Mesothelial cell of epicardium (in vitro differentiated cells): ENCODE measurements at regions not wholly inside any gene's neighbourhood (a gene's known extent, or its start where the extent isn't known, plus 50 kb on each side); places are given as distances from the start of the nearest gene placed in this dataset.

Source experiments
- DNase-seq, 2 experiments: peaks; one replicate each; pipeline ENCODE4 v3.0.0; 2021; ENCODE audit warnings: low spot score in 2 of 2; ENCODE audit not compliant: unreplicated experiment in 2 of 2
- H3K27ac Mint-ChIP-seq: 2 replicates; pipeline ENCODE4 v1.8.0; 2021; ENCODE audit warnings: mixed read lengths
- H3K27me3 Mint-ChIP-seq: 2 replicates; pipeline ENCODE4 v1.8.0; 2021; ENCODE audit warnings: low read depth, mixed read lengths
- H3K36me3 Mint-ChIP-seq: 2 replicates; pipeline ENCODE4 v1.8.0; 2021; ENCODE audit warnings: mixed read lengths
- H3K4me1 Mint-ChIP-seq: 2 replicates; pipeline ENCODE4 v1.8.0; 2021; ENCODE audit warnings: mixed read lengths
- H3K4me3 Mint-ChIP-seq: 2 replicates; pipeline ENCODE4 v1.8.0; 2021; ENCODE audit warnings: mild to moderate bottlenecking, moderate library complexity, mixed read lengths
- H3K9me3 Mint-ChIP-seq: 2 replicates; pipeline ENCODE4 v1.8.0; 2021; ENCODE audit warnings: mixed read lengths
- CTCF ChIP-seq: fragments of 200-600 bp; sonication (generic); IDR thresholded peaks from one replicate; pipeline ENCODE4 v1.5.0; 2021; ENCODE audit warnings: antibody characterized with exemption; ENCODE audit not compliant: unreplicated experiment

GRCh38 chr21:15319727-15320126 lies 254.9 kb upstream of the NRIP1 start:
- H3K4me3 Mint-ChIP-seq, result no peak overlapping the region
- H3K9me3 Mint-ChIP-seq, result peaks cover 15% of the 10 kb centered on the region
- no peaks in the 10 kb centered on the region for H3K27me3 Mint-ChIP-seq
- no peak for TF ChIP-seq CTCF
- H3K27ac Mint-ChIP-seq, result no peak overlapping the region
- DNase-seq, result no peak
- peaks cover 2% of the 10 kb centered on the region for H3K36me3 Mint-ChIP-seq
- H3K4me1 Mint-ChIP-seq, result peaks cover 8% of the 10 kb centered on the region

GRCh38 chr21:15324542-15324941 lies 259.7 kb upstream of the NRIP1 start:
- peaks cover 10% of the 10 kb centered on the region for H3K9me3 Mint-ChIP-seq
- no peaks in the 10 kb centered on the region for H3K4me1 Mint-ChIP-seq
- no peaks in the 10 kb centered on the region for H3K36me3 Mint-ChIP-seq
- no peak for DNase-seq
- TF ChIP-seq CTCF, result no peak
- no peaks in the 10 kb centered on the region for H3K27me3 Mint-ChIP-seq
- no peak overlapping the region for H3K4me3 Mint-ChIP-seq
- no peak overlapping the region for H3K27ac Mint-ChIP-seq

GRCh38 chr21:15326032-15326867 lies 261.4 kb upstream of the NRIP1 start:
- DNase-seq, result no peak
- TF ChIP-seq CTCF, result no peak
- no peaks in the 10 kb centered on the region for H3K27me3 Mint-ChIP-seq
- no peak overlapping the region for H3K27ac Mint-ChIP-seq
- H3K4me3 Mint-ChIP-seq, result no peak overlapping the region
- H3K4me1 Mint-ChIP-seq, result no peaks in the 10 kb centered on the region
- no peaks in the 10 kb centered on the region for H3K36me3 Mint-ChIP-seq
- H3K9me3 Mint-ChIP-seq, result peaks cover 12% of the 10 kb centered on the region

- peaks cover 5% of the 10 kb centered on the region for H3K9me3 Mint-ChIP-seq
- no peak for DNase-seq
- H3K4me1 Mint-ChIP-seq, result no peaks in the 10 kb centered on the region
- H3K4me3 Mint-ChIP-seq, result no peak overlapping the region
- no peak overlapping the region for H3K27ac Mint-ChIP-seq
- no peak for TF ChIP-seq CTCF
- no peaks in the 10 kb centered on the region for H3K27me3 Mint-ChIP-seq
- H3K36me3 Mint-ChIP-seq, result no peaks in the 10 kb centered on the region
Observed at GRCh38 chr21:15327637-15328265, 263.0 kb upstream of the NRIP1 start.

GRCh38 chr21:15329191-15329590 lies 264.4 kb upstream of the NRIP1 start:
- no peak for DNase-seq
- no peak for TF ChIP-seq CTCF
- Mint-ChIP-seq H3K27ac (no peak overlapping the region), H3K9me3 (peaks cover 8% of the 10 kb centered on the region), H3K4me1 (no peaks in the 10 kb centered on the region), H3K36me3 (no peaks in the 10 kb centered on the region), H3K27me3 (no peaks in the 10 kb centered on the region), H3K4me3 (no peak overlapping the region)
